Activated T-cell treated with anti-CD3 and anti-CD28 coated beads, Interleukin-2, amount 50 U/mL, for 72 hours (primary cell): ENCODE measurements at regions not wholly inside any gene's neighbourhood (a gene's known extent, or its start where the extent isn't known, plus 50 kb on each side); places are given as distances from the start of the nearest gene placed in this dataset.
"Not testable (repeated sequence)": the region's sequence is repeated elsewhere in the genome, so short reads cannot be mapped to it uniquely, and the experiment has no call there.

Experiments
- ATAC-seq, 2 donors: fragments of 150-1000 bp; cut with Tn5 transposase; replicated peaks in 1 of 2; 2 replicates each; pipeline ENCODE4 v1.10.0; 2021; ENCODE audit warnings: moderate library complexity in 2 of 2, mild to moderate bottlenecking in 1 of 2
- DNase-seq, 2 donors: peaks; one replicate each; pipeline ENCODE4 v3.0.0; 2021 to 2022; ENCODE audit warnings: mixed read lengths in 1 of 2
- H3K27ac Mint-ChIP-seq: one replicate; pipeline ENCODE4 v1.8.0; 2022; ENCODE audit warnings: mild to moderate bottlenecking, moderate library complexity, mixed read lengths
- H3K27me3 Mint-ChIP-seq: one replicate; pipeline ENCODE4 v1.8.0; 2022; ENCODE audit warnings: low read depth, mixed read lengths
- H3K36me3 Mint-ChIP-seq, 2 donors: one replicate each; pipeline ENCODE4 v1.8.0; 2022; ENCODE audit warnings: mixed read lengths in 2 of 2, mild to moderate bottlenecking in 1 of 2; ENCODE audit not compliant: insufficient read depth in 2 of 2
- H3K4me1 Mint-ChIP-seq: one replicate; pipeline ENCODE4 v1.8.0; 2022; ENCODE audit warnings: low read depth, mixed read lengths
- H3K4me3 Mint-ChIP-seq, 2 donors: one replicate each; pipeline ENCODE4 v1.8.0; 2022; ENCODE audit warnings: mild to moderate bottlenecking in 2 of 2, mixed read lengths in 2 of 2, moderate library complexity in 2 of 2
- H3K9me3 Mint-ChIP-seq, 2 donors: one replicate each; pipeline ENCODE4 v1.8.0; 2022; ENCODE audit warnings: mixed read lengths in 2 of 2

- H3K27ac Mint-ChIP-seq: no peak overlapping the region
Measured at GRCh38 chr1:234958706-234959657, 169.7 kb downstream of the TOMM20 start.

GRCh38 chr1:234958066-234958705 lies 170.5 kb downstream of the TOMM20 start:
- ATAC-seq (no peak), DNase-seq (no peak)
- Mint-ChIP-seq H3K27me3 (no peaks in the 10 kb centered on the region), H3K9me3 (no peaks in the 10 kb centered on the region), H3K36me3 (peaks cover 0 to 3% of the 10 kb centered on the region in 2 donors), H3K27ac (no peak overlapping the region), H3K4me3 (no peak overlapping the region), H3K4me1 (peaks cover 100% of the 10 kb centered on the region)

More at GRCh38 chr1:234958706-234959657, 169.7 kb downstream of the TOMM20 start:
- H3K4me3 Mint-ChIP-seq: no peak overlapping the region
- H3K4me1 Mint-ChIP-seq: peaks cover 100% of the 10 kb centered on the region
- H3K9me3 Mint-ChIP-seq: no peaks in the 10 kb centered on the region
- no peak for DNase-seq
- peaks cover 1 to 7% of the 10 kb centered on the region in 2 donors for H3K36me3 Mint-ChIP-seq
- no peak for ATAC-seq
- no peaks in the 10 kb centered on the region for H3K27me3 Mint-ChIP-seq

GRCh38 chr1:234957330-234958065 lies 171.1 kb downstream of the TOMM20 start:
- peaks cover 93% of the 10 kb centered on the region for H3K4me1 Mint-ChIP-seq
- H3K27me3 Mint-ChIP-seq: no peaks in the 10 kb centered on the region
- H3K27ac Mint-ChIP-seq: no peak overlapping the region
- H3K4me3 Mint-ChIP-seq: no peak overlapping the region
- peaks cover 0 to 3% of the 10 kb centered on the region in 2 donors for H3K36me3 Mint-ChIP-seq
- no peak for ATAC-seq
- no peak for DNase-seq
- no peaks in the 10 kb centered on the region for H3K9me3 Mint-ChIP-seq

- H3K4me3 Mint-ChIP-seq: no peak overlapping the region
- H3K4me1 Mint-ChIP-seq: peaks cover 91% of the 10 kb centered on the region
- no peaks in the 10 kb centered on the region for H3K9me3 Mint-ChIP-seq
- no peak overlapping the region for H3K27ac Mint-ChIP-seq
- H3K27me3 Mint-ChIP-seq: no peaks in the 10 kb centered on the region
- peaks cover 0 to 3% of the 10 kb centered on the region in 2 donors for H3K36me3 Mint-ChIP-seq
- DNase-seq: no peak
- no peak for ATAC-seq
Measured at GRCh38 chr1:234956821-234957329, 171.8 kb downstream of the TOMM20 start.

- H3K27ac Mint-ChIP-seq: peak overlapping the region; percentile 87
- peak overlapping the region; percentile 67 to 85 for H3K4me3 Mint-ChIP-seq
- no peak for DNase-seq
Measured at GRCh38 chr1:234955107-234955731, 173.4 kb downstream of the TOMM20 start.

GRCh38 chr1:234954613-234955012 lies 174.0 kb downstream of the TOMM20 start:
- Mint-ChIP-seq H3K9me3 (no peaks in the 10 kb centered on the region), H3K27ac (peak overlapping the region; percentile 87), H3K27me3 (no peaks in the 10 kb centered on the region), H3K4me3 (peak overlapping the region; percentile 25 to 85), H3K4me1 (peaks cover 69% of the 10 kb centered on the region), H3K36me3 (peaks cover 0 to 2% of the 10 kb centered on the region in 2 donors)
- ATAC-seq (no peak), DNase-seq (no peak)

More at GRCh38 chr1:234955107-234955731, 173.4 kb downstream of the TOMM20 start:
- peaks cover 0 to 2% of the 10 kb centered on the region in 2 donors for H3K36me3 Mint-ChIP-seq
- ATAC-seq: peak; percentile 33 to 58
- H3K27me3 Mint-ChIP-seq: no peaks in the 10 kb centered on the region
- peaks cover 75% of the 10 kb centered on the region for H3K4me1 Mint-ChIP-seq
- no peaks in the 10 kb centered on the region for H3K9me3 Mint-ChIP-seq

- H3K36me3 Mint-ChIP-seq: peaks cover 4 to 9% of the 10 kb centered on the region in 2 donors
- H3K4me1 Mint-ChIP-seq: peaks cover 61% of the 10 kb centered on the region
- peak overlapping the region; percentile 87 for H3K27ac Mint-ChIP-seq
- peaks cover 4 to 5% of the 10 kb centered on the region in 2 donors for H3K9me3 Mint-ChIP-seq
- no peaks in the 10 kb centered on the region for H3K27me3 Mint-ChIP-seq
- DNase-seq: no peak
- ATAC-seq: no peak
- H3K4me3 Mint-ChIP-seq: peak overlapping the region; percentile 1 to 85
Measured at GRCh38 chr1:234953655-234954405, 174.8 kb downstream of the TOMM20 start.

GRCh38 chr1:234950598-234950997 lies 178.0 kb downstream of the TOMM20 start:
- Mint-ChIP-seq H3K27ac (no peak overlapping the region), H3K4me1 (peaks cover 37% of the 10 kb centered on the region), H3K27me3 (no peaks in the 10 kb centered on the region), H3K9me3 (peaks cover 4 to 5% of the 10 kb centered on the region in 2 donors), H3K4me3 (no peak overlapping the region), H3K36me3 (peaks cover 4 to 8% of the 10 kb centered on the region in 2 donors)
- DNase-seq: no peak
- no peak for ATAC-seq

- H3K4me3 Mint-ChIP-seq, H3K27me3 Mint-ChIP-seq, DNase-seq, H3K27ac Mint-ChIP-seq, ATAC-seq: not testable (repeated sequence)
- peaks cover 8 to 16% of the 10 kb centered on the region in 2 donors for H3K36me3 Mint-ChIP-seq
- peaks cover 10 to 12% of the 10 kb centered on the region in 2 donors for H3K9me3 Mint-ChIP-seq
- H3K4me1 Mint-ChIP-seq: peaks cover 37% of the 10 kb centered on the region
Measured at GRCh38 chr1:234949528-234949927, 179.1 kb downstream of the TOMM20 start.

- Mint-ChIP-seq H3K4me3 (peak overlapping the region; percentile 7 to 57), H3K36me3 (peaks cover 13 to 16% of the 10 kb centered on the region in 2 donors), H3K9me3 (peaks cover 12% of the 10 kb centered on the region in 2 donors), H3K4me1 (peaks cover 34% of the 10 kb centered on the region), H3K27ac (peak overlapping the region; percentile 45), H3K27me3 (no peaks in the 10 kb centered on the region)
- ATAC-seq (peak in 1 of 2 donors; percentile 35), DNase-seq (no peak)
Measured at GRCh38 chr1:234944439-234945344, 183.9 kb downstream of the TOMM20 start.

GRCh38 chr1:234943836-234944402 lies 184.7 kb downstream of the TOMM20 start:
- no peak for DNase-seq
- no peak for ATAC-seq
- Mint-ChIP-seq H3K9me3 (peaks cover 7% of the 10 kb centered on the region in 2 donors), H3K4me1 (peaks cover 34% of the 10 kb centered on the region), H3K36me3 (peaks cover 8 to 9% of the 10 kb centered on the region in 2 donors), H3K4me3 (no peak overlapping the region), H3K27ac (peak overlapping the region; percentile 8), H3K27me3 (no peaks in the 10 kb centered on the region)
